H1 (cell line): ENCODE measurements at regions not wholly inside any gene's neighbourhood (a gene's known extent, or its start where the extent isn't known, plus 50 kb on each side); places are given as distances from the start of the nearest gene placed in this dataset.

Source experiments
- CTCF ChIA-PET: fragments of 300-600 bp; sonication (Branson Sonifier 250); formaldehyde crosslinking; loops from one replicate; lab custom pipeline; 2021; ENCODE audit not compliant: partially characterized antibody; lab: Charles Lee
- POLR2A ChIA-PET: fragments of 300-600 bp; sonication (Branson Sonifier 250); formaldehyde crosslinking; loops from one replicate; lab custom pipeline; 2021; ENCODE audit warnings: inconsistent platforms; ENCODE audit not compliant: partially characterized antibody; lab: Charles Lee
- DNase-seq, 2 experiments: peaks; one replicate each; pipeline versions ENCODE4 v3.0.0 to v3.0.0-alpha.2; 2010 to 2022; ENCODE audit warnings: low spot score in 2 of 2, low read depth in 1 of 2, mixed read lengths in 1 of 2
- FAIRE-seq: peaks from 2 replicates; lab custom pipeline; 2011; peaks lifted over from hg19 to GRCh38; lab: Jason Lieb, UNC
- H2AFZ ChIP-seq: 2 replicates; pipeline ENCODE4 v1.8.1; 2012; ENCODE audit warnings: low read length, inconsistent platforms
- H2AK5ac ChIP-seq: 2 replicates; pipeline ENCODE4 v1.6.1; 2013; ENCODE audit warnings: low read depth, low read length
- H2BK120ac ChIP-seq: replicated peaks from 2 replicates; pipeline ENCODE3; 2013; ENCODE audit warnings: low read depth, low read length, inconsistent platforms
- H2BK12ac ChIP-seq: 2 replicates; pipeline ENCODE4 v1.6.1; 2013; ENCODE audit warnings: low read depth, low read length
- H2BK15ac ChIP-seq: 2 replicates; pipeline ENCODE4 v1.6.1; 2013; ENCODE audit warnings: low read length
- H2BK20ac ChIP-seq: 2 replicates; pipeline ENCODE4 v1.6.1; 2013; ENCODE audit warnings: low read length
- H2BK5ac ChIP-seq: 2 replicates; pipeline ENCODE4 v1.6.1; 2013; ENCODE audit warnings: low read depth, low read length
- H3K14ac ChIP-seq: 2 replicates; pipeline ENCODE4 v1.6.1; 2013; ENCODE audit warnings: inconsistent platforms; ENCODE audit not compliant: insufficient read length
- H3K18ac ChIP-seq: 2 replicates; pipeline ENCODE4 v1.6.1; 2013; ENCODE audit warnings: low read length; ENCODE audit errors: extremely low read depth
- H3K23ac ChIP-seq: 2 replicates; pipeline ENCODE4 v1.6.1; 2013; ENCODE audit warnings: inconsistent platforms; ENCODE audit not compliant: insufficient read length
- H3K23me2 ChIP-seq: 2 replicates; pipeline ENCODE4 v1.6.1; 2013; ENCODE audit warnings: low read depth, low read length
- H3K27ac ChIP-seq: 2 replicates; pipeline ENCODE4 v1.6.1; 2011; ENCODE audit warnings: low read depth, low read length, inconsistent platforms
- H3K27me3 ChIP-seq, 4 experiments: replicated peaks in 1 of 4; 1 replicate in 1 of 4; 2 replicates in 3 of 4; pipeline versions ENCODE4 v1.6.1 to v1.8.1; 2011 to 2013; ENCODE audit warnings: low read length in 3 of 4, mild to moderate bottlenecking in 3 of 4, inconsistent platforms in 2 of 4, mixed read lengths in 2 of 4, moderate library complexity in 1 of 4; ENCODE audit not compliant: control insufficient read depth in 3 of 4, insufficient read depth in 3 of 4; ENCODE audit errors: extremely low read depth in 1 of 4
- H3K36me3 ChIP-seq, 4 experiments: 2 replicates each; pipeline versions ENCODE4 v1.6.1 to v1.8.1; 2011 to 2013; ENCODE audit warnings: mild to moderate bottlenecking in 4 of 4, low read length in 3 of 4, moderate library complexity in 2 of 4, control low read depth in 1 of 4, inconsistent platforms in 1 of 4; ENCODE audit not compliant: insufficient read depth in 4 of 4, control insufficient read depth in 2 of 4
- H3K4ac ChIP-seq: replicated peaks from 2 replicates; pipeline ENCODE3; 2013; ENCODE audit warnings: low read length, low read depth, mixed read lengths, inconsistent platforms; ENCODE audit not compliant: insufficient read length
- H3K4me1 ChIP-seq, 4 experiments: replicated peaks in 1 of 4; 1 replicate in 1 of 4; 2 replicates in 3 of 4; pipeline versions ENCODE4 v1.6.1 to v1.8.1; 2011 to 2013; ENCODE audit warnings: low read length in 3 of 4, inconsistent platforms in 2 of 4, mixed read lengths in 1 of 4; ENCODE audit not compliant: insufficient read depth in 4 of 4, control insufficient read depth in 3 of 4
- H3K4me2 ChIP-seq, 2 experiments: 2 replicates each; pipeline versions ENCODE4 v1.6.1 to v1.8.1; 2011 to 2013; ENCODE audit warnings: low read depth in 2 of 2, low read length in 2 of 2, control low read depth in 1 of 2, inconsistent platforms in 1 of 2, mild to moderate bottlenecking in 1 of 2; ENCODE audit not compliant: insufficient read depth in 1 of 2
- H3K4me3 ChIP-seq, 4 experiments: fragments of 200-600, 300-600 bp in 1 of 4; sonication (generic), shearing (Covaris generic), sonication (Bioruptor Twin) in 1 of 4; 2 replicates each; pipeline versions ENCODE4 v1.5.1 to v1.8.1; 2011 to 2016; ENCODE audit warnings: low read length in 4 of 4, low read depth in 3 of 4, control low read depth in 2 of 4, inconsistent platforms in 2 of 4, mild to moderate bottlenecking in 2 of 4, mixed read lengths in 1 of 4, moderate library complexity in 1 of 4; ENCODE audit not compliant: insufficient read depth in 2 of 4; ENCODE audit errors: extremely low read depth in 1 of 4
- H3K56ac ChIP-seq: replicated peaks from 2 replicates; pipeline ENCODE3; 2013; ENCODE audit warnings: low read depth, mild to moderate bottlenecking, mixed read lengths, low read length, inconsistent platforms; ENCODE audit not compliant: insufficient read length
- H3K79me1 ChIP-seq: 2 replicates; pipeline ENCODE4 v1.6.1; 2013; ENCODE audit warnings: low read depth, low read length, control low read depth
- H3K79me2 ChIP-seq, 2 experiments: 2 replicates each; pipeline versions ENCODE4 v1.6.1 to v1.8.1; 2012 to 2013; ENCODE audit warnings: low read length in 2 of 2, mild to moderate bottlenecking in 2 of 2, inconsistent platforms in 1 of 2; ENCODE audit not compliant: insufficient read depth in 2 of 2, control insufficient read depth in 1 of 2
- H3K9ac ChIP-seq, 4 experiments: replicated peaks in 1 of 4; 1 replicate in 1 of 4; 2 replicates in 3 of 4; pipeline versions ENCODE4 v1.6.1 to v1.8.1; 2011 to 2013; ENCODE audit warnings: low read depth in 3 of 4, low read length in 3 of 4, control low read depth in 2 of 4, mild to moderate bottlenecking in 2 of 4, moderate library complexity in 2 of 4, inconsistent platforms in 1 of 4; ENCODE audit errors: extremely low read depth in 1 of 4
- H3K9me3 ChIP-seq, 2 experiments: 2 replicates each; pipeline versions ENCODE4 v1.6.1 to v1.8.1; 2012 to 2013; ENCODE audit warnings: mild to moderate bottlenecking in 2 of 2, moderate library complexity in 2 of 2, control low read depth in 1 of 2, inconsistent platforms in 1 of 2, low read depth in 1 of 2, low read length in 1 of 2, mixed read lengths in 1 of 2; ENCODE audit not compliant: insufficient read depth in 2 of 2
- H4K20me1 ChIP-seq, 2 experiments: replicated peaks in 1 of 2; 2 replicates each; pipeline versions ENCODE3 to v1.8.1; 2011 to 2013; ENCODE audit warnings: inconsistent platforms in 2 of 2, low read length in 2 of 2, mild to moderate bottlenecking in 1 of 2; ENCODE audit not compliant: insufficient read depth in 2 of 2, control insufficient read depth in 1 of 2
- H4K5ac ChIP-seq: 2 replicates; pipeline ENCODE4 v1.6.1; 2013; ENCODE audit warnings: low read length, low read depth, mixed read lengths, inconsistent platforms; ENCODE audit not compliant: insufficient read length
- H4K8ac ChIP-seq: 2 replicates; pipeline ENCODE4 v1.8.0; 2013; ENCODE audit warnings: mild to moderate bottlenecking, moderate library complexity, low read length, inconsistent platforms; ENCODE audit not compliant: insufficient read depth; ENCODE audit errors: extremely low read depth
- H4K91ac ChIP-seq: replicated peaks from 2 replicates; pipeline ENCODE3; 2013; ENCODE audit warnings: low read length, mixed read lengths, inconsistent platforms; ENCODE audit not compliant: insufficient read length
- ASH2L ChIP-seq: fragments of 200-600, 300-600 bp; sonication (generic); IDR thresholded peaks from one replicate; pipeline ENCODE4 v1.7.1; 2017; ENCODE audit warnings: low read length
- ATF2 ChIP-seq: IDR thresholded peaks from 2 replicates; pipeline ENCODE4 v1.6.1; 2012; ENCODE audit warnings: low read length, inconsistent platforms
- BACH1 ChIP-seq: IDR thresholded peaks from 2 replicates; pipeline ENCODE4 v1.6.1; 2012; ENCODE audit warnings: low read length, improper control_type of control experiment
- CHD1 ChIP-seq: IDR thresholded peaks from 2 replicates; pipeline ENCODE4 v1.6.1; 2012; ENCODE audit warnings: low read depth, low read length, improper control_type of control experiment
- CTBP2 ChIP-seq: IDR thresholded peaks from 2 replicates; pipeline ENCODE4 v1.7.0; 2011; ENCODE audit warnings: borderline replicate concordance, mild to moderate bottlenecking, moderate library complexity, mixed read lengths, low read length; ENCODE audit not compliant: insufficient read depth, insufficient read length
- EZH2 ChIP-seq: fragments of 200-600 bp; sonication (generic); IDR thresholded peaks from 2 replicates; pipeline ENCODE4 v1.7.1; 2012; ENCODE audit warnings: low read depth, mild to moderate bottlenecking, moderate library complexity, low read length, inconsistent platforms; ENCODE audit not compliant: severe bottlenecking
- JUN ChIP-seq: IDR thresholded peaks from 2 replicates; pipeline ENCODE4 v1.6.1; 2011; ENCODE audit warnings: low read depth, mild to moderate bottlenecking, improper control_type of control experiment, low read length
- KDM5A ChIP-seq: fragments of 200-600 bp; IDR thresholded peaks from 2 replicates; pipeline ENCODE4 v1.7.1; 2012; ENCODE audit warnings: mild to moderate bottlenecking, low read length, inconsistent platforms, mixed read lengths
- PHF8 ChIP-seq: fragments of 200-600 bp; sonication (generic); conservative IDR thresholded peaks from 2 replicates; pipeline ENCODE4 v1.7.1; 2012; ENCODE audit warnings: low read depth, mild to moderate bottlenecking, inconsistent platforms, low read length, moderate library complexity
- RFX5 ChIP-seq: IDR thresholded peaks from 2 replicates; pipeline ENCODE4 v1.6.1; 2011; ENCODE audit warnings: low read depth, low read length, improper control_type of control experiment, borderline replicate concordance
- SRF ChIP-seq: IDR thresholded peaks from 2 replicates; pipeline ENCODE4 v1.6.1; 2011; ENCODE audit warnings: mild to moderate bottlenecking, low read depth, low read length, moderate library complexity
- ZNF274 ChIP-seq: IDR thresholded peaks from 2 replicates; pipeline ENCODE4 v1.7.0; 2012; ENCODE audit warnings: low read length, borderline replicate concordance; ENCODE audit errors: extremely low read depth
- WGBS, 2 experiments: shearing (Covaris generic) in 1 of 2; methylation state at CpG; one replicate each; pipeline versions ENCODE4 v1.1.6 to v1.1.7; 2013 to 2015; ENCODE audit warnings: low lambda C conversion rate in 2 of 2, mixed read lengths in 2 of 2, inconsistent platforms in 1 of 2, low coverage in 1 of 2, missing lambda C conversion rate in 1 of 2; ENCODE audit not compliant: insufficient replicate concordance in 2 of 2, insufficient coverage in 1 of 2, insufficient read length in 1 of 2; ENCODE audit errors: extremely low coverage in 1 of 2, missing lambda C conversion rate in 1 of 2; 5-methylcytosine and 5-hydroxymethylcytosine counted together
- TF ChIP-seq, protein P1 (sequence below): IDR thresholded peaks from 2 replicates; pipeline ENCODE4 v1.6.1; 2011; ENCODE audit warnings: low read depth, mild to moderate bottlenecking, low read length; ENCODE audit not compliant: insufficient read depth

- no peaks in the 10 kb centered on the region for H4K20me1 ChIP-seq
- no peak overlapping the region for H2BK15ac ChIP-seq
- CTCF ChIA-PET = no interaction called here
- H3K4me3 ChIP-seq = no peak overlapping the region
- DNase-seq (no peak), FAIRE-seq (no peak)
- H2AK5ac ChIP-seq = no peak overlapping the region
- no peak overlapping the region for H3K18ac ChIP-seq
- H2BK20ac ChIP-seq = no peak overlapping the region
- no peak overlapping the region for H2BK5ac ChIP-seq
- 95% methylated on average over 4 of the region's 4 CpGs; no CpG with 5 or more reads in 1 of the 2 experiments for WGBS, 2 experiments
- H3K79me2 ChIP-seq = no peaks in the 10 kb centered on the region
- H3K9ac ChIP-seq = no peak overlapping the region
- no peak overlapping the region for H3K27ac ChIP-seq
- H3K9me3 ChIP-seq = no peaks in the 10 kb centered on the region; a peak in 1 of 4 replicates
- no peak overlapping the region for H3K4me2 ChIP-seq
- H2BK12ac ChIP-seq = no peak overlapping the region
- no peak overlapping the region for H3K23ac ChIP-seq
- no peaks in the 10 kb centered on the region for H3K23me2 ChIP-seq
- H4K8ac ChIP-seq = no peak overlapping the region
- H3K4me1 ChIP-seq = peaks cover 0 to 5% (median 0%) of the 10 kb centered on the region in 4 experiments; a peak in 1 of 7 replicates
- H3K27me3 ChIP-seq = no peaks in the 10 kb centered on the region
- no peak overlapping the region for H3K14ac ChIP-seq
- H3K36me3 ChIP-seq = no peaks in the 10 kb centered on the region
- POLR2A ChIA-PET = no interaction called here
- no peak overlapping the region for H4K91ac ChIP-seq
- no peak overlapping the region for H3K56ac ChIP-seq
- no peak overlapping the region for H3K4ac ChIP-seq
- H4K5ac ChIP-seq = no peak overlapping the region
- no peak overlapping the region for H2AFZ ChIP-seq
- H3K79me1 ChIP-seq = no peaks in the 10 kb centered on the region
- H2BK120ac ChIP-seq = no peak overlapping the region
- TF ChIP-seq EZH2 (no peak), PHF8 (no peak), JUN (no peak), ASH2L (no peak), SRF (no peak), BACH1 (no peak), CTBP2 (no peak), CHD1 (no peak), ATF2 (no peak), KDM5A (no peak), RFX5 (no peak), ZNF274 (no peak)
- TF ChIP-seq, protein P1, sequence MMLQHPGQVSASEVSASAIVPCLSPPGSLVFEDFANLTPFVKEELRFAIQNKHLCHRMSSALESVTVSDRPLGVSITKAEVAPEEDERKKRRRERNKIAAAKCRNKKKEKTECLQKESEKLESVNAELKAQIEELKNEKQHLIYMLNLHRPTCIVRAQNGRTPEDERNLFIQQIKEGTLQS = no peak
Measured at GRCh38 chr12:17239874-17240273, 633.9 kb upstream of the LMO3 start.
